Stimulated activated CD4-positive, alpha-beta T cell treated with anti-CD3 and anti-CD28 coated beads, Interleukin-2, amount 100 ng/mL, for 24 hours (primary cell): ENCODE measurements at regions not wholly inside any gene's neighbourhood (a gene's known extent, or its start where the extent isn't known, plus 50 kb on each side); places are given as distances from the start of the nearest gene placed in this dataset.
"Not testable (repeated sequence)": the region's sequence is repeated elsewhere in the genome, so short reads cannot be mapped to it uniquely, and the experiment has no call there.

Experiments
- DNase-seq, 2 donors: peaks; one replicate each; pipeline ENCODE4 v3.0.0-alpha.2; 2020

- DNase-seq: no peak
Measured at GRCh38 chr13:65468628-65469027, 1761.5 kb downstream of the PCDH9 start.

- DNase-seq: no peak
Measured at GRCh38 chr13:65461590-65461989, 1768.5 kb downstream of the PCDH9 start.

- DNase-seq: no peak
Measured at GRCh38 chr13:65460136-65460535, 1770.0 kb downstream of the PCDH9 start.

- no peak for DNase-seq
Measured at GRCh38 chr13:65456150-65456912, 1773.8 kb downstream of the PCDH9 start.

- no peak for DNase-seq
Measured at GRCh38 chr13:65454403-65454802, 1775.7 kb downstream of the PCDH9 start.

GRCh38 chr13:65453982-65454381, 1776.2 kb downstream of the PCDH9 start:
- no peak for DNase-seq

GRCh38 chr13:65445340-65445739, 1784.8 kb downstream of the PCDH9 start:
- no peak for DNase-seq

- DNase-seq: no peak
Measured at GRCh38 chr13:65435590-65435989, 1794.5 kb downstream of the PCDH9 start.

- DNase-seq: no peak
Measured at GRCh38 chr13:65417953-65418352, 1812.2 kb downstream of the PCDH9 start.

- no peak for DNase-seq
Measured at GRCh38 chr13:65416784-65417183, 1813.4 kb downstream of the PCDH9 start.

- DNase-seq: no peak
Measured at GRCh38 chr13:65414187-65414586, 1815.9 kb downstream of the PCDH9 start.

GRCh38 chr13:65411521-65411920, 1818.6 kb downstream of the PCDH9 start:
- no peak for DNase-seq

- DNase-seq: no peak
Measured at GRCh38 chr13:65410791-65411190, 1819.3 kb downstream of the PCDH9 start.

GRCh38 chr13:65401315-65401714, 1828.8 kb downstream of the PCDH9 start:
- DNase-seq: no peak

GRCh38 chr13:65400702-65401101, 1829.4 kb downstream of the PCDH9 start:
- DNase-seq: no peak

- DNase-seq: no peak
Measured at GRCh38 chr13:65387743-65388347, 1842.3 kb downstream of the PCDH9 start.

- no peak for DNase-seq
Measured at GRCh38 chr13:65378943-65379519, 1851.1 kb downstream of the PCDH9 start.

- no peak for DNase-seq
Measured at GRCh38 chr13:65378484-65378883, 1851.7 kb downstream of the PCDH9 start.

- no peak for DNase-seq
Measured at GRCh38 chr13:65368832-65369231, 1861.3 kb downstream of the PCDH9 start.

GRCh38 chr13:65353951-65354350, 1876.2 kb downstream of the PCDH9 start:
- DNase-seq: no peak

- DNase-seq: not testable (repeated sequence)
Measured at GRCh38 chr13:65353150-65353549, 1877.0 kb downstream of the PCDH9 start.

- DNase-seq: no peak
Measured at GRCh38 chr13:65347420-65348030, 1882.6 kb downstream of the PCDH9 start.

- DNase-seq: no peak
Measured at GRCh38 chr13:65343898-65344663, 1886.1 kb downstream of the PCDH9 start.
